ENCODE measurements at regions not wholly inside any gene's neighbourhood (a gene's known extent, or its start where the extent isn't known, plus 50 kb on each side); places are given as distances from the start of the nearest gene placed in this dataset.

GRCh38 chr5:2140501-2141175 is 257.9 kb upstream of the IRX4 start:
- no peak for DNase-seq (ENCODE audit: low read depth)
- H3K4me3 ChIP-seq (ENCODE audit: low read depth, low read length) = no peak overlapping the region

- DNase-seq (ENCODE audit: low read depth) = no peak
- H3K4me3 ChIP-seq (ENCODE audit: low read depth, low read length) = no peak overlapping the region
These were observed 256.8 kb upstream of the IRX4 start for GRCh38 chr5:2139478-2139877.

DNA sequence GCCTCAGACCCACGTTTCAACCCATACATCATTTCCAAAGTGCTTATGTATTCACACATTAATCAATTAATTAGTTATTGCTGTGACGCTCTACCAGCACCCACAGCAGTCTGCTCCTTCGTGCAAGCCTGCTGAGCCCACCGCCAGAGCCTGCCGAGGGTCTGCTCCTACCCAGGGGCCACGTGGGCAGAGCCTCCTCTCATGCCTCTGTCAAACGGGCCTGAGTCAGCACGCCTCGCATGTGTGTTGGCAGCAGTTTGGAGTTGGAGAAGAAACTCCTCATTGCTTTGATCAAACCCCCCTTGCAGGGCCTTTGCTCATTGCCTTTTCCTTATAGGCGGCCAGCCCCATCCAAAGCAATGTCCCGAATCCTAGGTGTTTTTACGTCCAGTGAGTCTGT is 256.2 kb upstream of the IRX4 start:
- DNase-seq (ENCODE audit: low read depth) = no peak
- H3K4me3 ChIP-seq (ENCODE audit: low read depth, low read length) = no peak overlapping the region

DNA sequence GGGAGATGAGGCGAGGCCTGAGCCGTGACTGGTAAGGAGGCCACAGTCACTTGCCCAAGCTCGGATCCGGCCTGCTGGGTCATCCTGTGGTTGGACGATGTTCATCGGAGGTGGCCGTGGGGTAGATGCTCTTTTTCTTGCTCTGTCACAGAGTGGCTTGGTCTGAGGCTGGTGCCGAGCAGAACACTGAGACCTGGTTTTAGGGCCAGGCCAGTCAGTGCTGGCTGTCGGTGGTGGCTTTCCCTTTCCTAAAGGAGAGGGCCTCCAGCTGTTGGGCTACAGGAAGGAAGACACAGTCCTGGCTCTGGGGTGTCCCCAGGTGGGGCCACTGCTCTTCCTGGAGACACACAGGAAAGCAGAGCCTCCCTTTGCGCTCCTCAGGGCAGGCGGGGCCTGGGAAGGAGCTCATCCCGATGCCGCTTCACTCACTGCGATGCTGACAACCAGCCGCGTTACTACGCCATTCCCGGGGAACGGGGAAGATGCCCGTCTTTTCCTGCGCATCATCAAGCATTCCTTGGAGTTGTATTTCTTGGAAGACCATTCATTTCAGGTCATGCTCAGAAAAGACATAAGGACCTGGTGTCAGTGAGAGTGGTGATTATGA is 254.8 kb upstream of the IRX4 start:
- H3K4me3 ChIP-seq (ENCODE audit: low read depth, low read length) = no peak overlapping the region
- DNase-seq (ENCODE audit: low read depth) = no peak

DNA sequence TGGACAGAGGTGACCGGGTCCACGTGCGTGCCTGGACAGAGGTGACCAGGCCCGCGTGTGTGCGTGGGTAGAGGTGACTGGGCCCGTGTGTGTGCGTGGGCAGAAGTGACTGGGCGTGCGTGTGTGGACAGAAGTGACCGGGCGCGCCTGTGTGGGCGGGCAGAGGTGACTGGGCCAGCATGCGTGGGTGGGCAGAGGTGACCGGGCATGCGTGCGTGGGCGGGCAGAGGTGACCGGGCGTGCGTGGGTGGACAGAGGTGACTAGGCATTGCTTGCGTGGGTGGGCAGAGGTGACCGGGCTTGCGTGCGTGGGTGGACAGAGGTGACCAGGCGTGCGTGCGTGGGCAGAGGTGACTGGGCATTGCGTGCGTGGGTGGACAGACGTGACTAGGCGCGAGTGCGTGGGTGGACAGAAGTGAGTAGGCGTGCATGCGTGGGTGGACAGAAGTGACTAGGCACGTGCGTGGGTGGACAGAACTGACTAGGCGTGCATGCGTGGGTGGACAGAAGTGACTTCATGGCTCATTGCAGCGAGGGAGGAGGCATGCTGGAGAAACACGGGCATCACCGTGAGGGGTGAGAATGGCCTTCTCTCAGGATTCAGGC is 254.1 kb upstream of the IRX4 start:
- DNase-seq (ENCODE audit: low read depth) = no peak

GRCh38 chr5:2135833-2136232 is 253.1 kb upstream of the IRX4 start:
- H3K4me3 ChIP-seq (ENCODE audit: low read depth, low read length) = no peak overlapping the region
- no peak for DNase-seq (ENCODE audit: low read depth)

More for the DNA sequence above, 254.1 kb upstream of the IRX4 start:
- H3K4me3 ChIP-seq (ENCODE audit: low read depth, low read length) = no peak overlapping the region

DNA sequence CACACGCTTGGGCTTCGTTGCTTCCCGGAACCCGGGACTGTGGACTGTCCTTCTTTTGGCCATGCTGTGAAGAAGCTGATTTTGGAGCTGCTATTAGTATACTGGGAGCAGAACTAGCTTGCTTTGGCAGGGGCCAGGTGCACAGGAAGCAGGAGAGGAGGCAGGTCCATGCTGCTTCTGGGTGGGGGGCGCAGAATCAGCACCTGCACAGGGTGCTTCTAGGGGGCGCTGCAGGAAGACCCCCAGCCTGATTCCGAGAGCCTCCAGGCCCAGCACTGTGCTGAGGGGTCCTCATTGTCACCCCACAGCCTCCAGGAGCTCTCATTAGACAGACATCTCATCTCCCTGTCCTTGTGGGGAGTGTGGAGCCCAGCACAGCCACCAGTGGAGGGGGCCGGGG is 252.6 kb upstream of the IRX4 start:
- H3K4me3 ChIP-seq (ENCODE audit: low read depth, low read length) = no peak overlapping the region
- no peak for DNase-seq (ENCODE audit: low read depth)

DNA sequence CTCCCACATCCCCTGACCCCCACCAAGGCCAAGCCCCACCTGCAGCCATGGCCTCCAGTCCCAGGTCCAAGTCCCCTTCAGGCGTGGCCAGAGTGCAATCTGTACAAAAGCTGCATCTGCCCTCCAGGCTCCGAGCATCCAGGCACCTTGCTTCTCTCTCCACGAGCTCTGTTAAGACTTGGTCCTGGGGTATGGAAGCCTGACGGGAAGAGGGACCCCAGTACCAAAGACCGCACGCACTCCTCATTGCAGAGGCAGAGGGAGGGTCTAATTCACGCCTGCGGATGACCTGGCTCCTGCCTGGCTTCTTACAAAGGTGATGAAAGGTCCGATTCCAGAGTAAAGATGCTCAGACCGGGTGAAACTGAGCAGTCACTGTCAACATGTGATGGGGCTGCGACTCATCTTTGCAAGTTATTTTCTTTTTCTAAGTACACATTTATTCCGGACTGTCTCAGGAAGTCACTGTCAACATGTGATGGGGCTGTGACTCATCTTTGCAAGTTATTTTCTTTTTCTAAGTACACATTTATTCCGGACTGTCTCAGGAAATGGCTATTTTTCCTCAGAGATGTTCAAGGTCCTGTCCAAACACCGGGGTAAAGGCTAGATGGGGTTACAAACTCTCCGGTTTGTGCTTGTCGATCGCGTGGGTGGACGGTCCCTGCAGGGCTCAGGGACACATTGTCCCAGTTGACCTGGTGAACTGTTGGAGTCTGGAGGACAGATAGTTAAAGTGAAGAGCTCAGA is 252.0 kb upstream of the IRX4 start:
- no peak for DNase-seq (ENCODE audit: low read depth)
- H3K4me3 ChIP-seq (ENCODE audit: low read depth, low read length) = no peak overlapping the region

- no peak for DNase-seq (ENCODE audit: low read depth)
- H3K4me3 ChIP-seq (ENCODE audit: low read depth, low read length) = no peak overlapping the region
These were observed 251.2 kb upstream of the IRX4 start for GRCh38 chr5:2133936-2134335.

DNA sequence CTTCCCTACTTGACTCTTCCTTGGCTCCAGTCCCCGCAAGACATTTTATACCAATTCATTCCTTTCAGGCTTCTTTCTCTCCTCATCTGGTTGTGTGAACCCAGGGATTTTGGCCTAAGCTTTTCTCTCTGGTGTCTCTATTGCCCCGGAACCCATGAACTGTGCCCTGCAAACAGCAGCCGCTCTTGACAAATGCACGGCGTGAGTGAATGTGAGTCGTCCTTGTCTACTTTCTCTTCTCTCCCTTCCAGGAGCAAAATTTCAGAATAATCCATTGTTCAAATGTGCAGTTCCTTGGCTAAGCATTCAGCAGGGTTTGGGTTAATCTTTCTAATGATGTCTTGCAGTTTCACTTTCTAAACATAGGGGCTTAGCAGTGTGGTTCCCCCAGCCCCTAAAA is 250.4 kb upstream of the IRX4 start:
- H3K4me3 ChIP-seq (ENCODE audit: low read depth, low read length) = no peak overlapping the region
- no peak for DNase-seq (ENCODE audit: low read depth)

DNA sequence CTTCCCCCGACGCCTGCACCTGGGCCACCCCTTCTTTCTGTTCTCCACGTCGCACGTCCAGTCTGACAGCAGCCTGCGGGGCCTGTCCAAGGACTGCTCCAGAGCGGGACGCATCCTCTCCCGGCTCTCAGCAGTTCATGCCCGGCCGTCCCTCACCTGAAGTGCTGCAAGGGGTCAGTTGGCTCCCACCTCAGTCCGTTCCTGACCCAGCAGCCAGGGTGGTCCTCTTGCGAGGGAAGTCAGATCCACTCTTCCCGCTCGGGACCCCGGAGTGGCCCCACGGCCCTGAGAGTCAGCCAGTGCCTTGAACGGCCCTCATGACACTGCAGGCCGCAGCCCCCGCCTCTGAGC is 249.7 kb upstream of the IRX4 start:
- H3K4me3 ChIP-seq (ENCODE audit: low read depth, low read length) = no peak overlapping the region
- no peak for DNase-seq (ENCODE audit: low read depth)

DNA sequence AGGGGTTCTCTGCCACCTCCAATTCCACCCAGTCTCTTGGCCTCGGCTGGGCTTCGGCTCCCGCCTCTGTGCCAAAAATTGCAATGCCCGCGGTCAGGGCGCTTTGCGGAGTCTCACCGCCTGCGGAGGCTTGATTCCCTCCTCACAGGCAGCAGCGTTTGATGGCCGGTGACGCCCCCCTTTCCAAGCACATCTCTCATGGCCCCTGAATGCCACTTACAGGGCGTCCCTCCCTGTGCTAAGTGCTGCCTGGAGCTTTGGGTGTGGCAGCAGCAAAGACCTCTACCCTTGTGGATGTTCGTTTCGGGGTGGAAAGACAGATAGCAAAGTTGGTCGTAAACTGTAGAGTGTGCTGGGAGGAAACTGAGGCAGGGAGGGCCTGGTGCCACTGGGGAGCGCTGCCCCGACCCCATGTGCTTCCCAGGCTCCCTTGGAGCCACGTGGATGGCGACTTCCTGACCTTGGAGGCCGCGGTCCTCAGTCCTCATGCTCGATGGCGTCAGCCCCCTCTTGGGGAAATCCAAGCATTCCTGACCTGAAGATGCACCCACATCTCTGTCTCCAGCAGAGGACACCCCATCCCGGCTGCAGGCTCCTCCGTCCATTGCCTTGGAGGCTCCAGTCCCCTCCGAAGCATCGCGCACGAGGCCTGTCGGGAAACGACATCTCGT is 249.2 kb upstream of the IRX4 start:
- no peak for DNase-seq (ENCODE audit: low read depth)
- no peak overlapping the region for H3K4me3 ChIP-seq (ENCODE audit: low read depth, low read length)

- DNase-seq (ENCODE audit: low read depth) = no peak
- no peak overlapping the region for H3K4me3 ChIP-seq (ENCODE audit: low read depth, low read length)
These were observed 248.5 kb upstream of the IRX4 start for GRCh38 chr5:2131196-2131595.

GRCh38 chr5:2130361-2130760 is 247.6 kb upstream of the IRX4 start:
- DNase-seq (ENCODE audit: low read depth) = no peak
- H3K4me3 ChIP-seq (ENCODE audit: low read depth, low read length) = no peak overlapping the region

- H3K4me3 ChIP-seq (ENCODE audit: low read depth, low read length) = no peak overlapping the region
- no peak for DNase-seq (ENCODE audit: low read depth)
These were observed 247.0 kb upstream of the IRX4 start for GRCh38 chr5:2129568-2130272.

DNA sequence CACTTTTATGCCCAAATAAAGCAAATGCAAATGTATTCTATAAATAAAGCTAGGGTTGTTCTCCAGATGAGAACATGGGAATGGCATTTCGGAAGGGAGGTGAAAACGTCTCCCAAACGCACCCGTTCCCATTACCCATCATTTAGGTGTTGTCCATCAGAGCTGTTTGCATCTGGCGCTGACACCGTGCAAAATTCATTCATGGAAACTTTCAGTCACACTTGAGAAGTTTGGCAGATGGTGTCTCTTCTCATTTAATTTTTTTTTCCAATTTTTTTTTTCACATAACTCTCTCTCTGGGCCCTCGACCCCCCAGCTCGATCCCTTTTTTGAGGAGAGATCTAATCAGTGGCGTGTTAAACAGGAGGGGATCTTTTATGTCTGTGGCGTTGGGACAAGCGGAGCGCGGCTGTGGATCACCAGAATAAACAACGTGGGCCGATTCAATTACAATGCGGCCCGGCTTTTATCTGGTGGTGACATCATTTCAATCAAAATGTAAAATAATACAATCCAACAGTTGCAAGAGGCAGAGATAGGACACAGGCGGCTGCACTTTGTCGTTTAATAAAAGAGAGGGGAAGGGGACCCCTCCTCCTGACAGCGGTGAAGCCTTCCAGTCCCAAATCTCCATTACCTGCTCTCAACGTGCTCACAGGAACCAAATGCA is 246.1 kb upstream of the IRX4 start:
- no peak for DNase-seq (ENCODE audit: low read depth)
- no peak overlapping the region for H3K4me3 ChIP-seq (ENCODE audit: low read depth, low read length)

DNA sequence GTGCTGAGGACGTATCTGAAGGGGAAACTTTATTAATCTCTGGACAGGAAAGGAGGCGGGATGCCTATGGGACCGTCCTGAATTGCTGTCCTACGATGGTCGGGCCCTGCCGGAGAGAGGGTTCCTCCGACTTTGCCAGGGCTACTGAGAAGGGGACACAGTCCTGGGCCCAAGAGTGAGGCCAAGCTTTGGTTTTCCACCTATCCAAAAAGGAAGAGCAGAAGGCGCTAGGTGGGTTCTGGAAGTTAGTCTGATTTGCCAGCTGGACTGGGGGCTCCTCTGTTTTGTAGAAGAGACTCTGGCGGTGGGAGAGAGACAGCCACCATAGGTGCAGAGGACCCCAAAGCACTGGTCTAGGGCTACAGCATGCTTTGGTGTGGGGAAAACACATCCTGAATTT is 243.8 kb upstream of the IRX4 start:
- H3K4me3 ChIP-seq (ENCODE audit: low read depth, low read length) = no peak overlapping the region
- DNase-seq (ENCODE audit: low read depth) = no peak

GRCh38 chr5:2125901-2126265 is 243.2 kb upstream of the IRX4 start:
- no peak for DNase-seq (ENCODE audit: low read depth)
- H3K4me3 ChIP-seq (ENCODE audit: low read depth, low read length) = no peak overlapping the region

All from skeletal muscle cell (primary cell).